OCI-LY7 (cell line): ENCODE measurements at regions not wholly inside any gene's neighbourhood (a gene's known extent, or its start where the extent isn't known, plus 50 kb on each side); places are given as distances from the start of the nearest gene placed in this dataset.

Source experiments
- BruUV-seq: library from RNA; stranded (reverse); fragments of 400-500 nt; replicated peaks from 2 replicates; lab custom pipeline; 2021; lab: Mats Ljungman, UMichigan
- CTCF ChIA-PET: fragments of 300-600 bp; sonication (Branson Sonifier 250); formaldehyde crosslinking; loops from one replicate; lab custom pipeline; 2022; ENCODE audit warnings: antibody characterized with exemption; ENCODE audit not compliant: unreplicated experiment; lab: Charles Lee
- POLR2A ChIA-PET: fragments of 300-600 bp; sonication (Branson Sonifier 250); formaldehyde crosslinking; loops from one replicate; lab custom pipeline; 2022; ENCODE audit warnings: antibody characterized with exemption; lab: Charles Lee
- DNase-seq: peaks from one replicate; pipeline ENCODE4 v3.0.0-alpha.2; 2015; ENCODE audit warnings: low spot score
- H2AFZ ChIP-seq: fragments of 200-600 bp; sonication (generic), shearing (Covaris generic); 2 replicates; pipeline ENCODE4 v1.6.1; 2014; ENCODE audit warnings: mild to moderate bottlenecking, antibody characterized with exemption, low read length, moderate library complexity
- H3K27ac ChIP-seq: fragments of 200-600 bp; sonication (generic); 2 replicates; pipeline ENCODE4 v1.5.1; 2014; ENCODE audit warnings: mixed run types, low read depth, mild to moderate bottlenecking, moderate library complexity, low read length, inconsistent platforms; ENCODE audit not compliant: poor library complexity, severe bottlenecking
- H3K36me3 ChIP-seq: fragments of 200-600 bp; sonication (generic); 2 replicates; pipeline ENCODE4 v1.6.1; 2014; ENCODE audit warnings: mild to moderate bottlenecking, antibody characterized with exemption, low read length, moderate library complexity, mixed read lengths; ENCODE audit not compliant: insufficient read depth
- H3K4me1 ChIP-seq: fragments of 200-600 bp; sonication (generic); 2 replicates; pipeline ENCODE4 v1.5.1; 2014; ENCODE audit warnings: mild to moderate bottlenecking, low read length; ENCODE audit not compliant: insufficient read depth, poor library complexity, severe bottlenecking
- H3K4me2 ChIP-seq: fragments of 200-600 bp; sonication (generic); 2 replicates; pipeline ENCODE4 v1.6.1; 2014; ENCODE audit warnings: mild to moderate bottlenecking, low read length
- H3K4me3 ChIP-seq: fragments of 200-600 bp; sonication (generic); 2 replicates; pipeline ENCODE4 v1.5.1; 2014; ENCODE audit warnings: mild to moderate bottlenecking, low read depth, low read length; ENCODE audit not compliant: poor library complexity, severe bottlenecking
- H3K79me2 ChIP-seq: fragments of 200-600 bp; sonication (generic); 2 replicates; pipeline ENCODE4 v1.6.1; 2016; ENCODE audit warnings: low read depth, mild to moderate bottlenecking, low read length, moderate library complexity, mixed read lengths; ENCODE audit not compliant: insufficient read depth
- H3K9me2 ChIP-seq: fragments of 200-600 bp; sonication (generic); 2 replicates; pipeline ENCODE4 v1.6.1; 2016; ENCODE audit warnings: mild to moderate bottlenecking, low read length, mixed read lengths; ENCODE audit not compliant: insufficient read depth
- H3K9me3 ChIP-seq: fragments of 200-600 bp; sonication (generic); 2 replicates; pipeline ENCODE4 v1.6.1; 2014; ENCODE audit warnings: mild to moderate bottlenecking, mixed run types, low read length, mixed read lengths
- H4K20me1 ChIP-seq: fragments of 200-600 bp; sonication (generic); 2 replicates; pipeline ENCODE4 v1.6.1; 2014; ENCODE audit warnings: mild to moderate bottlenecking, antibody characterized with exemption, low read length, moderate library complexity, mixed read lengths; ENCODE audit not compliant: insufficient read depth
- EZH2phosphoT487 ChIP-seq: fragments of 200-600 bp; sonication (generic); IDR thresholded peaks from 2 replicates; pipeline ENCODE4 v1.6.1; 2018; ENCODE audit warnings: low read depth, borderline replicate concordance, mild to moderate bottlenecking, mixed run types, antibody characterized with exemption, low read length, moderate library complexity, mixed read lengths
- intact Hi-C: fragments of 100-400 bp; cut with micrococcal nuclease; formaldehyde crosslinking; loops from one replicate; pipeline ENCODE4 v1.10.0; 2022; ENCODE audit not compliant: unreplicated experiment
- TF ChIP-seq, protein P1 (sequence below): fragments of 200-600 bp; sonication (generic); conservative IDR thresholded peaks from 2 replicates; pipeline ENCODE4 v1.5.1; 2014; ENCODE audit warnings: mild to moderate bottlenecking, antibody characterized with exemption, low read length, moderate library complexity, mixed read lengths

DNA sequence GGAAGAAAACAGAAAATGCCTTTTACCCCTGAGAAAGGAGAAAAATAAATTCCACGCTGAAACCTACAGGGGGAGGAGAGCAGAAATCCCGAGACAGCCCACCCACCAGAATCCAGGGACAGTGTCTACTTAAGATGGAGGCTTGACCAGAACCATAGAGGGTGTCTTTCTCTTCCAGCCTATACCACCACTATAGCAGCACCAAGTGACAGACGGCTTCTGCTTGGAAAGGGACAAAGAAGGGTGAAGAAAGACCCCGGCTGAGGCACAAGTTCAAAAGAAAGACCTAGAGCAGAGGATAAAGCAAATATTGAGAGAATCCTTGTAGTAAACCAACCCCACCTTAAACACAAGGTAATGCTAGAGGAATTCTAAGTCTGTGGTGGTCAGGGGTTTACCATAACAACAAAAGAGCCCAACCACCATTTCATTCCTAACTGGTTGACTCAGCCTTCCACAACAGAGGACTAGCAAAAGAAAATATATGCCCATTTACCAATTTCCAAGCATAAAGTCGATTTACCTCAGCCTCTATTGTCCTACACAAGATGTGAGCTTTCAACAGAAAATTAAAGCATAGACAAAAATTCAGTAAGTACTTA lies 105.3 kb upstream of the FOXG1 start:
- CTCF ChIA-PET, result no interaction called here
- no TSS peak for BruUV-seq

GRCh38 chr14:28666961-28667360 lies 99.6 kb upstream of the FOXG1 start:
- ChIA-PET CTCF (no interaction called here), POLR2A (interaction anchor here (1.5 kb wide), 1 partner anchor 10 kb away, joined by 3 read pairs; no protein-coding TSS in a partner anchor)
- no peak overlapping the region for H2AFZ ChIP-seq
- H3K4me1 ChIP-seq, result no peaks in the 10 kb centered on the region
- no peak overlapping the region for H3K4me3 ChIP-seq
- TF ChIP-seq, protein P1, sequence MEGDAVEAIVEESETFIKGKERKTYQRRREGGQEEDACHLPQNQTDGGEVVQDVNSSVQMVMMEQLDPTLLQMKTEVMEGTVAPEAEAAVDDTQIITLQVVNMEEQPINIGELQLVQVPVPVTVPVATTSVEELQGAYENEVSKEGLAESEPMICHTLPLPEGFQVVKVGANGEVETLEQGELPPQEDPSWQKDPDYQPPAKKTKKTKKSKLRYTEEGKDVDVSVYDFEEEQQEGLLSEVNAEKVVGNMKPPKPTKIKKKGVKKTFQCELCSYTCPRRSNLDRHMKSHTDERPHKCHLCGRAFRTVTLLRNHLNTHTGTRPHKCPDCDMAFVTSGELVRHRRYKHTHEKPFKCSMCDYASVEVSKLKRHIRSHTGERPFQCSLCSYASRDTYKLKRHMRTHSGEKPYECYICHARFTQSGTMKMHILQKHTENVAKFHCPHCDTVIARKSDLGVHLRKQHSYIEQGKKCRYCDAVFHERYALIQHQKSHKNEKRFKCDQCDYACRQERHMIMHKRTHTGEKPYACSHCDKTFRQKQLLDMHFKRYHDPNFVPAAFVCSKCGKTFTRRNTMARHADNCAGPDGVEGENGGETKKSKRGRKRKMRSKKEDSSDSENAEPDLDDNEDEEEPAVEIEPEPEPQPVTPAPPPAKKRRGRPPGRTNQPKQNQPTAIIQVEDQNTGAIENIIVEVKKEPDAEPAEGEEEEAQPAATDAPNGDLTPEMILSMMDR, result no peak
- no peak for TF ChIP-seq EZH2phosphoT487
- H3K9me2 ChIP-seq, result no peaks in the 10 kb centered on the region
- intact Hi-C loops, result no loop called here
- no peaks in the 10 kb centered on the region for H3K79me2 ChIP-seq
- no peaks in the 10 kb centered on the region for H3K36me3 ChIP-seq
- H3K4me2 ChIP-seq, result no peak overlapping the region
- DNase-seq, result no peak
- BruUV-seq, result no TSS peak
- H3K27ac ChIP-seq, result no peak overlapping the region
- H4K20me1 ChIP-seq, result no peaks in the 10 kb centered on the region
- H3K9me3 ChIP-seq, result no peaks in the 10 kb centered on the region

More for the DNA sequence above, 105.3 kb upstream of the FOXG1 start:
- Histone ChIP-seq H3K27ac (no peak overlapping the region), H3K79me2 (no peaks in the 10 kb centered on the region), H2AFZ (no peak overlapping the region), H3K4me3 (no peak overlapping the region), H3K4me2 (no peak overlapping the region), H3K9me2 (no peaks in the 10 kb centered on the region), H4K20me1 (no peaks in the 10 kb centered on the region), H3K36me3 (no peaks in the 10 kb centered on the region), H3K4me1 (no peaks in the 10 kb centered on the region), H3K9me3 (no peaks in the 10 kb centered on the region)
- POLR2A ChIA-PET, result no interaction called here
- intact Hi-C loops, result no loop called here
- DNase-seq, result no peak
- TF ChIP-seq, protein P1, result no peak
- no peak for TF ChIP-seq EZH2phosphoT487

DNA sequence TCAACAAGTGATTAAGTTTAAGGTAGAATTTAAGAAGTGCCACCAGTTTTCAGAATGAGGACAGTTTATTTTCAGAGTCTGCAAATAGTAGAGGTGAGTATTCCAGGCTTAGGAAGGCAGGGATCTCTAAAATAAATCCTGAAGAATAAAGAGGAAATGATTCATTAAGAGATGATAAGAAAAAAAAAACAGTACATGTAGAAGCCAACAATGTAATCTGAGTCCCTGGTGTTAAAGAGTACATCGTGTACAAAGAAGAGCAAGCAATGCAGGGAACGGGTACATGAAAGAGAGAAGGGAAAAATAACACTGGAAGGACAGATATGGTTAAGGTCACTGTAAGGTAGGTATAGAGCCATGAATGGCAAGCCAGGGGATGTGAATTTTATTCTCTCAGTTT lies 95.2 kb upstream of the FOXG1 start:
- CTCF ChIA-PET, result no interaction called here
- no peaks in the 10 kb centered on the region for H3K36me3 ChIP-seq
- no peak overlapping the region for H3K4me2 ChIP-seq
- H3K4me1 ChIP-seq, result no peaks in the 10 kb centered on the region
- H3K9me3 ChIP-seq, result no peaks in the 10 kb centered on the region
- TF ChIP-seq, protein P1, result no peak
- TF ChIP-seq EZH2phosphoT487, result no peak
- intact Hi-C loops, result no loop called here
- POLR2A ChIA-PET, result interaction anchor here (0.5 to 0.9 kb wide), 2 partner anchors 15 to 1333 kb away, joined by 3 read pairs; no protein-coding TSS in a partner anchor
- H3K4me3 ChIP-seq, result no peak overlapping the region
- BruUV-seq, result no TSS peak
- H2AFZ ChIP-seq, result no peak overlapping the region
- no peak for DNase-seq
- H3K9me2 ChIP-seq, result no peaks in the 10 kb centered on the region
- no peaks in the 10 kb centered on the region for H3K79me2 ChIP-seq
- H3K27ac ChIP-seq, result no peak overlapping the region
- H4K20me1 ChIP-seq, result no peaks in the 10 kb centered on the region
